Central memory CD4-positive, alpha-beta T cell (primary cell): ENCODE measurements at regions not wholly inside any gene's neighbourhood (a gene's known extent, or its start where the extent isn't known, plus 50 kb on each side); places are given as distances from the start of the nearest gene placed in this dataset.
"Not testable (repeated sequence)": the region's sequence is repeated elsewhere in the genome, so short reads cannot be mapped to it uniquely, and the experiment has no call there.

ENCODE experiments used
- DNase-seq: peaks from one replicate; pipeline ENCODE4 v3.0.0; 2022

DNA sequence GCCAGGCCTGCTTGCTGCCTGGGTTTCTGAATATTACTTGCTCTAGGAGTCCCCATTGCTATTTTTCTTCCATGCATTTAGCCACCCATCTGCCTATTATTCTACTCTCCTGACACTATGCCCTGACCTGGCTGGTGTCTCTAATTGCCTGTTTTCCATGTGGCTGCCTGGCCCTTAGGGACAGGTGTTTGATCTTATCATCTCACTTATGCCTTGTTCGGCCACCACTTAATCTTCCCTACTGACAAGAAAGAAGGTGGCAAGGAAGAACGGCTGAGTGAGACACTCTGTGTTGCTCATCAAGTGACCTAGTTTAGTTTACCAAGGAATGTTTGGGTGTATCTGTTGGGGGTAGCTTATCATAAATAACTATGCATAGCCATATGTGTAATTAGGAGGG lies 50.4 kb upstream of the RAPH1 start:
- DNase-seq = no peak

DNA sequence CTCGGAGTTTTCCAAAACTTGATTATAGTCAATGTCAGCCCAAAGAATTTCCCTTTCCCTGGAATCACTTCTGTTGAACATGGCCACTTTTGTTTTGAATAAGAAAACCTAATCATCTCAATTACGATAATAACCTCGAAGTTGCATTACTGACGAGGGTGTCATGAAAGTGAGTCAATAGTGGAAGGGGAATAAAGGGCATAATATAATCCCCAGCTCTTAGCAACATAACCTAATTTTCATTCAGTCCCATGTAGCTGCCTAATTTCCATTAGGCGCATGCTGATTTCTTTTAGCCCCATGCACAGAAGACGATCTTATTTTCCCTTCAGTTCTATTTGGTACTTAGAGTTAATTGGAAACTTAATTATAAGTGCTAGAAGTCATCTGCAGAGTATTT lies 51.1 kb upstream of the RAPH1 start:
- DNase-seq = no peak

DNA sequence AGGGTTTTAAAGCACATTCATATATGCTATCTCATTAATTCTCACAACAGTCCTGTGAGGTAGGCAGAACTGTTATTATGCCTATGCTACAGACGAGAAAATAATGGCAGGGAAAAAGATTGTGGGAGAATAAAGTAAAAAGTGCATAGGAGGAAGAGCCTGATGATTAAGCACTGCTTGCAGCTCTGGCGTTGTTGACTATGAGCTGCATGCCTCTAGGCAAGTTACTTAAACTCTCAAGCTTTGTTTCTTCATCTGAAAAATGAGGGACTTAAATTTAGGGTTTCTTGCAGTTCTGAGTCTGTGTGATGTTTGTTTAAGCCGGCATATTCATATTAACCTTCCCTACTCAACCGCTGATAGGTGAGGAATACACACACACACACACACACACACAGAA lies 51.6 kb upstream of the RAPH1 start:
- DNase-seq = no peak

DNA sequence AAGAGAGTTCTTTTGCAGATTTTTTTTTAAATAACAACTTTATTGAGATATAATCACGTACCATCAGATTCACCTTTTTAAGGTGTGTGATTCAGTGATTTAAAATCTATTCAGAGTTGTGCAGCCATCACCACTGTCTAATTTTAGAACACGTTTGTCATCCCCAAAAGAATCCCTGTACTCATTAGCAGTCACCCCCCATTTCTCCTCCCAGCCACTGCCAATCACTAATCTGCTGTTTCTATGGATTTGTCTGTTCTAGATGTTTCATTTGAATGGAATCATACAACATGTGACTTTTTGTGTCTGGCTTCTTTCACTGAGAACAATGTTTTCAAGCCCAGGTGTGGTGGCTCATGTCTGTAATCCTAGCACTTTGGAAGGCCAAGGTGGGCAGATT lies 55.4 kb upstream of the RAPH1 start:
- DNase-seq = no peak

DNA sequence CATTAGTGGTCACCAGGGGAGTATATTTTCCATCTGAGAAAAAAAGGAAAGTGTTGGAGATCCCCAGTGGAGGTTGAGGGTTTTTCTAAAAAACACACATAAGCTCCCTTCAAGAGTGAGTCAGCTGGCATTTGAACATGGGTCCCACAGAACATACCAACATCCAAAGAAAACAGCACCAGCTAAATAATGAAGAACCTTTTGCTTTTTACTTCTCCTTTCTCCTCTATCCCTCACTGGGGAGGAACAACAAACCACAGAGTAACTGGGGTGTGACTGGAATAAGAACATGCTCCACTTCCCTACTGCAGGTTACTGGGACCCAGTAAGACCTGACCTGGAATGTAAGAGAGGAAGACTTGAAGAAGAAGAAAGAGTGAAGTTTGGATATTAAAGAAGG lies 56.5 kb upstream of the RAPH1 start:
- no peak for DNase-seq

DNA sequence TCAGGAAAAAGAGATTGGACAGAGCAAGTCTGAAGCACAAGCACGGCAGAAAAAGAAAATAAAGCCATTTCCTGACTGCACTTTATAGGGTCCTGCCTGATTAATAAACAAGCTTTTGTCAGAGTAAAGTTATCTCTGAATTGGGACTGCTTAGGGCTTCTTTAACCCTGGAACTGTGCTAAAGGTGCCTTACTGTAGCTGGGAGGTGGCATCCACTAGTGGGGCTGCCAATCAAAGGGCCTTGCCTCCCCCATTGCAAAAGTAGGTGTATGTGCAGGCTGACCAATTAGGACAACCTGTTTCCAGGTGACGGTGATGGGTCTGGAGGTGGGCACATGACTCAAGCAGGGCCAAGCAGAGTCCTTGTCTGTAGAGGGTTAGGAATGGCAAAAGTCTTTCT lies 57.4 kb upstream of the RAPH1 start:
- no peak for DNase-seq

DNA sequence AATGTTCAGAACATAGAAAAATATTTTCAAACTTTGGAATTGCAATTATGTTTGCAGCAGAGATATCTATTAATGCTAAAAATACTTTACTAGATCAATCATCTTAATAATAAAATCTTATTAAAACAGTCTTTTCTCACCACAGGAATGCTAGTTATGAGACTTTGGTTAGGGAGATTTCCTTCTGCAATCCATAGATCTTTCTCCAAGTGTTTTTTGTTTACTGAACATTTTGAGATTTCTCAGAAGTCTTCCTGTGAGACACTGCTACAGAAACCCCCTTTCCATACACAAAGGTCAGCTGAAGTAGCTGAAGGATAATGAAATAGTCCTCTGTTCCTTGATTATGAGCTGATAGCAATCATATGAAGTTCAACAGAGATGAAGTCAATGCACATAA lies 59.4 kb upstream of the RAPH1 start:
- DNase-seq = no peak

DNA sequence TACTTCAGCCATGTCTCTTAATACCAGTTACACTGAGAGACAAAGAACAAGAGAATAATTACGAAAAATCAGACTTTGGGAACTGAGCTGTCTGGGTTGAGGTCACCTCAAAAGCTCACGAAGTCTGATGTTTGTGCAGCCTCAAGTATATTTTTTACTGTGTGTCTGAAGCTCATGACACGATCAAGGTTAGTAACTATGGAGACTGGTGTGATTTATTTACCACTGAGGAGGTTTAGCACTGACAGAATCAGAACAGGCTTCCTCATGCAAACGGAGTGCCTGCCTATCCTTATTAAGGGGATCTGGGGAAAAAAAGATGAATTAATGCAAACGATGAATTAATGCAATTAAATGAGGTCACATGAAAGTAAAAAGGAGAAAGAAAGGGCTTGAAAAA lies 61.1 kb upstream of the RAPH1 start:
- no peak for DNase-seq

DNA sequence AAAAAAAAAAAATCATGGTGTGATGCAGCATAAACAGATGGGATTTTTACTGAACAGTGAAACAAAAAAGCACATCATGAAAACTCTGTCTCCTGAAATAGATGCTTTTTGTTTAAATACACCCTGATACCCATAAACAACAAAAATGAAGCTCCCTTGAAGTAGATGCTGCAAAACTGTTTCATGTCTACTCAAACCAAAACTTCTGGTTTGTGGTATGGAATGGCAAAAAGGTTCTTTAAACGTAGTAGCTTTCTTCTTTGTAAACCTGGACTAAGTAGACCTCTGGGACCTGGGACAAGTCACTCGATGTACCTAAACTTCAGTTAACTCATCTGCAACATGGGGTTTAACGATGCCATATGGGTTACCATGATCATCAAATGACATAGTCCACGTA lies 64.4 kb upstream of the RAPH1 start:
- DNase-seq = no peak

DNA sequence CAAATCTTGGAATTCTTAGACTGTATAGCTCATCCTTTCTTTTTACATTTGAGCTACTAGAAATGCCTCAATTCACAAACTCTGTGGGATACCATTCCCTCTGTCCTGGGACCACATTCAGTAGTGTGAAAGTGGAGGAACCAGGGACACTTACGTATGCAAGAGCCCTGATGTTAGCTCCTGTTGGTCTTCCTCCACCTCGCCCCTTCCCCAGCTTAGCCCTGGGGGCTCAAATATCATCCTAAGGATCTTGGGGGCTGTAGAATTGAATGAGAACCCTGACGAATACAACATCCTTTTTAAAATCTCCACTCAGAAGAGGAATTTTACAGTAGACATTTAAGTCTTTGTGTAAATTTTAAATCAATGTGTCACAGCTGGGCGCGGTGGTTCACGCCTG lies 65.2 kb upstream of the RAPH1 start:
- no peak for DNase-seq

DNA sequence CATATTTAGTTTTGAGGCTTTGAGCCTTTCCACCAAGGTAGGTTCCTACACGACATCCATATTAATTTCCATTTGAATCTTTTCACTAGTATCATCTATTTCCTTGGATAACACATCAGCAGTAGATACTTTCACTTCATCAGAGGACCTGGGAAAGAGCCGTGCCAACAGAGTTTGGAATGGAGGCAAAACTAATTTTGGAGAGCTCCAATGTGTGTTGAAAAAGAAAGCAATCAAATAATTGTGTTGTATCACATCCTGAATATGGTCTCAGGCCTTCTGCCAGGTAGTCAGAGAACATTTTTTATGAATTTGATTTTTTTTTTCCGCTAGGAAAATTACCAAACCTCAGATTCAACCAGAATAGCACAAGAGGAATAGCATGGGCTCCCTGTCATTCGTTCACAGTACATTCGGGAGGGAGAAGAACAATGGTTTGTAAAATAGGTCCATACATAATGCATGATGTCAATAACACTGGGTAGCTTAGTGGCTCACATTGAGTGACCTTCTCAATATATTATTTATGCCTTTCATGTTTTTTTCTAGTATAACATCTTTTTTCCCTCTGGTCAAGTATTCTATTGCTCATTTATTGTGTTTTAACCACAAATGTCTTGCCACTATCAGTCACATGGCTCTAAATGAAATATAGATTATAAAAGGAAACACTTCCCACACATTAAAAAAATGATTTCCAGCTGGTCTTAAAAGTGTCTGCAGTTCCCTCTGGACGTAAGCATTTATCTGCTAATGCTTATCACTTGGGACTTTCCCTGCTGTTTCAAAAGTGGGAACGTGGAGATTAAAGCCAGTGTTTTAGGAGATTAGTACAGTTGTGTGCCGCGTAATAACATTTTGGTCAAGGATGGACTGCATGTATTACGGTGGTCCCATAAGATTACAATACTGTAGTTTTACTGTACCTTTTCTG lies 68.6 kb upstream of the RAPH1 start:
- no peak for DNase-seq

DNA sequence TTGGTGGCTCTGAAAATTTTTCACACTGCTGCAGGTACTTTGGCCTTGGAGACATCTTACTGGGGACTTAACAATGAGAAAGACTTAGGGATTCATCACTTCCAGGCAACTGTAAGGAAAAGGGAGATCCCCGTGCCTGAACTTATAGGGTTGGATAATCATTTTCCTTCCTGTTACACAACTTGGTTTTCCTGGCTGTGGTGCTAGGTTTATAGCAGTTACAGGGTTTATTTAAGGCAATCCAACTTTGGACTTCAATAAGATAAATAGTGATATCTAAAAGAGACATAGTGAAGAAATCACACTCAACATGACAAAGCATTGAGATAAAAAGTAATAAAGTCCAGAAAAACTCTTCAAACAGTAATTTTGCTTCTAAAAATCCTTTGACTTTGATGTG lies 70.2 kb upstream of the RAPH1 start:
- no peak for DNase-seq

DNA sequence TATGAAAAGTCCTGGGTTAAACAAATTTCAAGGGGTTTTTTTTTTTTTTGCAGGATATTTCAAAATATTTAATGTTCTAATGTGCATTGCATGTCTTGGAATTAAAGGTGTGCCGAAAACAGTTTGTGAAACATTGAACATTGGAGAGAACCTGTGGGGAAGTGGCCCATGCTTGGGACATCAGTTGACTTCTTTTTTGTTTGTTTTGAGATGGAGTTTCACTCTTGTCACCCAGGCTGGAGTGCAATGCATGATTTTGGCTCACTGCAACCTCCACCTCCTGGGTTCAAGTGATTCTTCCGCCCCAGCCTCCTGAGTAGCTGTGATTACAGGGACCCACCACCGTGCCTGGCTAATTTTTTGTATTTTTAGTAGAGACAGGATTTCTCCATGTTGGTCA lies 71.0 kb upstream of the RAPH1 start:
- no peak for DNase-seq

DNA sequence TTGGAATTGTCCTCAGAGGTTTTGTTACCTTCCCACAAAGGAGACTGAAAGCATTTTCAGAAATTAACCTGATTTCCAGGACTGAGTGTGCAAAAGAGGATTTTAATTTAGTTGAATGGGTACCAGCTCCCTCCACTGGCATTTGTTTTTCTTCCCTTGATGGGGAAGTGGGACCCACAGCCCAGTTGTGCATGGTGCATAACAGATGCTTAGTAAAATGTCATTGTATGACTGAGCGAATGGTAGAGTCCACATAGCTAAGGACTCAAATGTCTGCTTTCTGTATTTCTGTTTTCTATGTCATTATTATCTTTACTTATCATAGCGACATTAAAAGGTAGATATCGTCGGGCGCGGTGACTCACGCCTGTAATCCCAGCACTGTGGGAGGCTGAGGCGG lies 75.5 kb upstream of the RAPH1 start:
- no peak for DNase-seq

DNA sequence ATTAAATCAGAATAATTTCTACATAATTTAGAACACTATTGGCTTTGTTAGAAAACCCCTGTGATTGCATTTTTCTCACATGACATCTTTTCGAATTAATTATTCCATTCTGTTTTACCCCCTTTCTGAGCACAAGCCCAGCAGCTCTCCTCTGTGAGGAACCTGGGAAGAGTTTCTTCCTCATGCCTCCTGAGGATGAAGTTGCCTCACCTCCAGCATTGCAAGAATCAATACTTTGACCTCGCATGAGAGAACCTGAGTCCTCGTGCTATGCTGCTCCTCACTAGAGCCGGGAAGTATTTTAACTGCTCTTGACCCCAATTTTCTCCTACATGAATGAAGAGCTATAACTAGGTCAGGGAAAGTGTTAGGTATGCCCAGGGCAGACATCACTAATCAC lies 77.1 kb upstream of the RAPH1 start:
- no peak for DNase-seq

DNA sequence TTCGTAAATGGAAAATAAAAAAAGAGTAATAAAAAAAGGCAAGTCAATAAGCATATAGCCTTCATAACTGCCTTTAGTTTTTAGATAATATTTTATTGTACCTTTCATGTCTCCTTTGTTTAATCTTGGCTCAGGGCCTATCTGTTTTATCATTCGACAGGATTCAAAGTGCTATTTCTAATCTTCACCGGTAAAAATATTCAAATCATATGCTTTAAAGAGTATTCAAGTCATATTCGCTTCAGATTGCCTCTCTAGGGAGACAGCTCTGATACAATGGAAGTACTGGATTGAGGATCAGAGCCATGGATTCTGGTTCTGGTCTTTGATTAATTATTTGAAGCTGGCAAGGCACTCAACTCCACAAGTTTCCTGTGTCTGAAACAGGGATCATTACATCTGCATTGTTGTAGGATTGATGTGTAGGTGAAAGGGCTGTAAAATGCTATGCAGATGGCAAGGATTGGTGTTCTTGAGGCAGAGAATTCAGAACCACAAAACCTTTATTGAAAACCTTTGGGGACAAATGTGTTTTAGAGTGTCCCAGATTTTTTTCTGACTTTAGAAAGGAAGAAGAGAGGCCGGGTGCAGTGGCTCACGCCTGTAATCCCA lies 84.3 kb upstream of the RAPH1 start:
- DNase-seq = no peak

DNA sequence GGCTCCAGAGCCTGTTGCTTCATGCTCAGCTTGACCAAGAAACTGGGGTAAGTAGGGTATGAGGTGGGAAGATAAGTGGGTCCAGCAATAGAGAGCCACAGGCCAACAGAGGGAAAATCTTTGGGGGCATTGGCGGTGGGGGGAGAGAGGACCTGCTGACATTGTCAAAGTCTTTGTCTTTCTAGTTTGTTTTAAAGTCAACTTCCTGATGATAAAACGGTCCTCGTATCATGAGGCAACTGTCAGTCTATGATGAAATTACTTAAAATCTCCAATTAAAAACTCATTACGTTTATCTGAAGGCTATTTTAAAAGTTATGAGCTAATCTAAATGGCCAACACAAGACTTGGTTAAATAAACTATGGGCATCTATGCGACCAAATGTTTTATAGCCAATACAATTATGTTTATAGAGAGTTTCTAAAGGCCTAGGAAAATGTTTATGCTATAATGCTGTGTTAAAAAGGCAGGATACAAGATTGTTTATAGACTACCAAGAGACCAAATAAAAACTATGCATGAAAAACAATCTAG lies 84.4 kb upstream of the CD28 start:
- DNase-seq = no peak

DNA sequence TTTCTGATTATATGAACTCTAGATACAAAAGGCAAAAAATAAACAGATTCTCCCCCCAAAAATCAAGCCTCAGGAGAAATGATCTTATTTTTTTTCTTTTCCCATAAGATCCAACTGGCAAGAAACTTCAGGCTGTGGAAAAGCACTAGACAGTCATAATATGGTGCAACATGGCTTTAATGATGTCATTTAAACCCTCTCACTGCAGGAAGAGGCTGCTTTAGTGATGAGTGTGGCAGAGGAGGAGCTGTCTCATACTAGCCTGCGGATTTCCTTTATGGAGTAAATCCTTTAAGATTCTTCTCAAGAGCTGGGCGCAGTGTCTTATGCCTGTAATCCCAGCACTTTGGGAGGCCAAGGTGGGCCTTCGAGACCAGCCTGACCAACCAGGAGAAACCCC lies 83.3 kb upstream of the CD28 start:
- DNase-seq = no peak

DNA sequence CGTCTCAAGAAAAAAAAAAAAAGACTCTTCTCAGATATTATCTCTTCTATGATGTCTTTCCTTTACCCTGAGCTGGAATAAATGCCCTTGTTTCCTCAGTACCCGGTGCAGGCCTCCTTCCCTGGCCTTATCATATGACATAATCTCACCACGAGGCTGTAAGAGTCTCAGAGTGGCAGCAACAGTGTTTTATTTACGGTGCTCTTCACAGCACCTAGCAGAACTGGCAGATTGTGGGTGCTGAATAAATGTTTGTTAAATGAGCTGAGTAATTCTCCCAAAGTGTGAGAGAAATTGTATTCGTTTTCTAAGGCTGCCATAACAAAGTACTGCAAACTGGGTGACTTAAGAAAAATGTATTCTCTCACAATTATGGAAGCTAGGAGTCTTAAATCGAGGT lies 82.8 kb upstream of the CD28 start:
- peak; percentile 29 for DNase-seq

DNA sequence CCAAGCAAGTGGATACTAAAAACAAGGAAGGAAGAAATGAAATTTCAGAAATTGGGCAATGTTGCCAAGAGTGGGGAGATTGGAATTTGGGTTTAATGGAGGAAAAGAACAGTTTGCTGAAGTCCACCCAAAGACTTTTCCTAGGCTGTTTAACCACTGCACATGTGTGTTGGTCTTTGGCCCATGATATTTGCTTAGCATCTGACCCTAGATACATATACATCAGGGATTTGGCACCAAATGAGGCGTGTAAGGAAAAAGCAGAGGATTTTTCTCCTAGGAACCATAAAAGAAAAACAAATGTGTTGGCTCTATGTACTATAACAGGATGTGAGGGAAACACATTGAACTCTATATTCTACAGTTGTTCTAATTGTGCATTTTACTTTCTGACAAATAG lies 80.7 kb upstream of the CD28 start:
- DNase-seq = no peak

DNA sequence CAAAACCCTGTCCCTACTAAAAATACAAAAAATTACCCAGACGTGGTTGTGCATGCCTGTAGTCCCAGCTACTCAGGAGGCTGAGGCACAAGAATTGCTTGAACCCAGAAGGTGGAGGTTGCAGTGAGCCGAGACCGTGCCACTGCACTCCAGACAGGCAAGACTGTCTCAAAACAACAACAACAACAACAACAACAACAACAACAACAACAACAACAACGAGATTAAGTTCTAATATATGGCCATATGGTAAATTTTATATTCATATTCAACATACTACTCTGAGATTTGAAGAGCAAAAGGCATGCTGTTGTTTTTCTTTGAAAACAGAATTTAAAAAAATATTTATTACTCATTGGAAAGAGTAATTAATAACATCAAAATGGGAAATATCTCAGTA lies 80.2 kb upstream of the CD28 start:
- DNase-seq = not testable (repeated sequence)

DNA sequence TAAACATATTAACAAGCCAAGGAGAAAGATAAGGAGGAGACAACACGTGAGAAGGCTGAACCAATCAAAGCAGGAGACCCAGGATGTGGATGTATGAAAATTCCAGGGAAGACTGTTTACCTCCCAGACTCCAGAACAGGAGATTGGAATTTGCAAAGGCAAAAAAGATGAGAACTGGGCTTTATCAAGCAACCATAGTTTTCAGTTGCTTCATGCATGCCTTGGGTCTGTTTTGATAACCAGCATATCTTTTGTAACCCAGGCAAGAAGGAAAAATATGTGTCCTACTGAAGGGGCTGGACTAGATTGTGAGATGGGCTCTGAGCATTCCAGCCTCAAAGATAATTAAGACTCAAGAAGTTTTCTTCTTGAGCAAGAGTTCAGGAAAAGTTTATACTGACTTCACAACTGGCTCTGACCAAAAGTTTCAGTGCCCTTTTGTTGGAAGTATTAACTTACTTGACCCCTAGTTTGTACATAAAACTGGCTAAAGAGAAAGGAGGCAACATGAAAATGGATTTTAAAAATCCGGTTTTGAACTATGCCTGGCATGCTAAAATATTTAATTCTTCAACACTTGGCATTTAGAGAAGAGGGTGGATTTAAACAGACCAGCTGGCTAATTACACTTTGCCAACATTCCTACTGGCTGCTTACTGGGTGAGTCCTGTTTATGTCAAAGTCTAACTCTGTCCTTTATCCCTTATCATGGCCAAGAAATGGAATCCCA lies 79.3 kb upstream of the CD28 start:
- no peak for DNase-seq

DNA sequence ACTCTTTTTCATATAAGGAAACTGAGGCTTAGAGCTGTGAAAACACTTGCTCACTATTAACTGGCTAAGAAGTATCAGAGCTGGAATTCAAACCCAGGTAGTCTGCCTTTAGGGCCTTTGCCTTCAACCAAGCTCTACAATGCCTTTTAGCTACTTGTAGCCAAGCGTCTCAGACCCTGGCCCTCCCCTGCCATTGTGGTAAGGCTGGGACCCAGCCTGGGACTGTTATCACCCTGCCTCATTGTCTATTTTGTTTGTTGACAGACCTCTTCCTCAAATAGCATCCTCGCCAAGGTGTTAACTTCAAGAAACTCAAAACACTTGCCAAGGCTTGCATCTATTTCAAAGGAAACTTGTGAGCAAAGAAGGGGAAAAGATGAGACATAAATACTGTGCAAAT lies 76.7 kb upstream of the CD28 start:
- no peak for DNase-seq
